Gastroesophageal sphincter (tissue), 4 donors: ENCODE measurements at regions not wholly inside any gene's neighbourhood (a gene's known extent, or its start where the extent isn't known, plus 50 kb on each side); places are given as distances from the start of the nearest gene placed in this dataset.

ENCODE experiments used
- ATAC-seq: fragments of 150-250 bp; one replicate; pipeline ENCODE4 v1.9.1; 2016; ENCODE audit warnings: mild to moderate bottlenecking, moderate library complexity
- H3K27ac ChIP-seq, 4 donors: fragments of 200-600 bp; sonication (generic) in 3 of 4; 1 replicate in 3 of 4; 2 replicates in 1 of 4; pipeline ENCODE4 v1.5.1; 2016 to 2019
- H3K27me3 ChIP-seq: fragments of 200-600 bp; sonication (generic); one replicate; pipeline ENCODE4 v1.5.1; 2019
- H3K36me3 ChIP-seq, 2 donors: fragments of 200-600 bp; sonication (generic); one replicate each; pipeline ENCODE4 v1.5.1; 2019; ENCODE audit warnings: control low read depth in 1 of 2
- H3K4me1 ChIP-seq, 3 donors: fragments of 200-600 bp; sonication (generic); 1 replicate in 2 of 3; 2 replicates in 1 of 3; pipeline ENCODE4 v1.5.1; 2016 to 2019; ENCODE audit warnings: control low read depth in 2 of 3
- H3K4me3 ChIP-seq, 2 donors: fragments of 200-600 bp; sonication (generic); one replicate each; pipeline ENCODE4 v1.5.1; 2019; ENCODE audit warnings: mild to moderate bottlenecking in 1 of 2, moderate library complexity in 1 of 2
- H3K9me3 ChIP-seq, 3 donors: fragments of 200-600 bp; sonication (generic); one replicate each; pipeline ENCODE4 v1.5.1; 2017 to 2019; ENCODE audit warnings: control low read depth in 2 of 3
- CTCF ChIP-seq, 4 experiments: fragments of 200-600 bp in 2 of 4; fragments of 450-650 bp in 2 of 4; sonication (generic) in 1 of 4; IDR thresholded peaks; one replicate each; pipeline ENCODE4 v1.5.1; 2017 to 2019; ENCODE audit warnings: antibody characterized with exemption in 4 of 4, mild to moderate bottlenecking in 2 of 4, moderate library complexity in 2 of 4
- EP300 ChIP-seq: sonication (generic); formaldehyde crosslinking; IDR thresholded peaks from one replicate; pipeline ENCODE4 v1.6.1; 2017; ENCODE audit warnings: antibody characterized with exemption, mild to moderate bottlenecking
- POLR2A ChIP-seq, 2 donors: fragments of 450-650 bp; IDR thresholded peaks; one replicate each; pipeline ENCODE4 v1.6.1; 2017; ENCODE audit warnings: antibody characterized with exemption in 2 of 2, mild to moderate bottlenecking in 2 of 2, moderate library complexity in 1 of 2
- POLR2AphosphoS5 ChIP-seq: sonication (generic); formaldehyde crosslinking; IDR thresholded peaks from one replicate; pipeline ENCODE4 v1.6.1; 2017; ENCODE audit warnings: antibody characterized with exemption
- WGBS, 2 donors: methylation state at CpG; one replicate each; pipeline ENCODE4 v1.1.5; 2018; ENCODE audit warnings: low coverage in 1 of 2; 5-methylcytosine and 5-hydroxymethylcytosine counted together

DNA sequence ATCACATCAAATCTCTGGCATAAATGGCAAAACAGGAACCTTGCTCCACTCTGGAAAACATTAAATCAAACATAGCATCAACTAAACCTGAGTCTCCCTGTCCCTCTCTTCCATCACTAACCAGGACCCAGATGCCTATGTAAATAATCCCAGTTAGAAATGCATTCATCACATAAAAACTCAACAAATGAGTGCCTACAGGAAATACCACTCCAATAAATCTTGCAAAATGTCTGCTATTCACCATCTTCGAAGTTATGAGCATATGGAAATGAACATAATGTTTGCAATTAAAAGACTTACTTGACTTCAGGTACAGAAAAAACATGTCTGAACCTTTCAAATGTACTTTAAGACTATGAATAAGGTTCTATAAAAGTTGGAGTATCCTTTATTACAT is 425.0 kb downstream of the CDH11 start:
- Histone ChIP-seq H3K36me3 (no peaks in the 10 kb centered on the region), H3K27me3 (no peaks in the 10 kb centered on the region), H3K9me3 (no peaks in the 10 kb centered on the region), H3K4me3 (no peak overlapping the region), H3K27ac (no peak overlapping the region), H3K4me1 (no peaks in the 10 kb centered on the region)
- ATAC-seq: no peak
- TF ChIP-seq POLR2A (IDR thresholded peaks at IDR 0.05) (no peak), EP300 (no peak), POLR2AphosphoS5 (no peak), CTCF (IDR thresholded peaks at IDR 0.05) (no peak)
- 54 to 88% methylated on average over 1 of the region's 1 CpG for WGBS, 2 donors

- Histone ChIP-seq H3K9me3 (no peaks in the 10 kb centered on the region), H3K36me3 (no peaks in the 10 kb centered on the region), H3K4me3 (no peak overlapping the region), H3K27ac (no peak overlapping the region), H3K4me1 (no peaks in the 10 kb centered on the region), H3K27me3 (no peaks in the 10 kb centered on the region)
- 77 to 90% methylated on average over 3 to 4 of the region's 4 CpGs for WGBS, 2 donors
- TF ChIP-seq POLR2A (IDR thresholded peaks at IDR 0.05) (no peak), EP300 (no peak), POLR2AphosphoS5 (no peak), CTCF (IDR thresholded peaks at IDR 0.05) (no peak)
- ATAC-seq: no peak
Observed at GRCh38 chr16:64695684-64696083, 426.2 kb downstream of the CDH11 start.

GRCh38 chr16:64693946-64694345 is 427.9 kb downstream of the CDH11 start:
- H3K9me3 ChIP-seq: no peaks in the 10 kb centered on the region
- no peak for ATAC-seq
- no peaks in the 10 kb centered on the region for H3K36me3 ChIP-seq
- H3K27me3 ChIP-seq: no peaks in the 10 kb centered on the region
- no peaks in the 10 kb centered on the region for H3K4me1 ChIP-seq
- H3K27ac ChIP-seq: no peak overlapping the region
- H3K4me3 ChIP-seq: no peak overlapping the region
- 76 to 80% methylated on average over 3 of the region's 3 CpGs for WGBS, 2 donors
- no peak for TF ChIP-seq POLR2A (IDR thresholded peaks at IDR 0.05)
- TF ChIP-seq EP300: no peak
- no peak for TF ChIP-seq CTCF (IDR thresholded peaks at IDR 0.05)

GRCh38 chr16:64687786-64688185 is 434.1 kb downstream of the CDH11 start:
- Histone ChIP-seq H3K27ac (no peak overlapping the region), H3K27me3 (no peaks in the 10 kb centered on the region), H3K4me3 (no peak overlapping the region), H3K9me3 (no peaks in the 10 kb centered on the region), H3K36me3 (no peaks in the 10 kb centered on the region), H3K4me1 (no peaks in the 10 kb centered on the region)
- WGBS, 2 donors: 90 to 94% methylated on average over 4 of the region's 4 CpGs
- TF ChIP-seq POLR2AphosphoS5: no peak
- TF ChIP-seq POLR2A (IDR thresholded peaks at IDR 0.05): no peak
- no peak for TF ChIP-seq CTCF (IDR thresholded peaks at IDR 0.05)
- no peak for TF ChIP-seq EP300
- ATAC-seq: no peak

DNA sequence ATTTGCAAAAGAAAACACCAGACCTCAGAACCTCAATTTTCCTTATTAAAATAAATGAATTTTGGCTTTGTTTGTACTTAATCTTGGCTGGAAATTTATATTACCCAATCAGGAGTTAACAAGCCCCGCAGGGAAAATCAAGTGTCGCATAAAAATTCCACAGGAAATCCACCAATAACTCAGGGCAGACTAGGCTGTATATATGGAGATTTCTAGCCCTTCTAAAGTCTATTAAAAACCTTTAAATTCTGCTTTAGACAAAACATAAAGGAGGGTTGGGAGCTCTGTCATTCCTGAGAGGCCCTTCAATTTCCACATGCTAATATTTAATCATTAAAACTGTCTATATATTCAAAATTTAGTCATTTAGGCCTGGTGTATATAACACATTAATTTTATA is 434.7 kb downstream of the CDH11 start:
- Histone ChIP-seq H3K27ac (no peak overlapping the region), H3K36me3 (no peaks in the 10 kb centered on the region), H3K4me1 (no peaks in the 10 kb centered on the region), H3K4me3 (no peak overlapping the region), H3K9me3 (no peaks in the 10 kb centered on the region), H3K27me3 (no peaks in the 10 kb centered on the region)
- 56% methylated on average over 2 of the region's 2 CpGs; no CpG with 5 or more reads in 1 of the 2 donors for WGBS, 2 donors
- TF ChIP-seq CTCF (IDR thresholded peaks at IDR 0.05) (no peak), POLR2A (IDR thresholded peaks at IDR 0.05) (no peak), POLR2AphosphoS5 (no peak), EP300 (no peak)
- no peak for ATAC-seq
